C1 segment of cervical spinal cord (tissue), 14 donors: ENCODE measurements at regions not wholly inside any gene's neighbourhood (a gene's known extent, or its start where the extent isn't known, plus 50 kb on each side); places are given as distances from the start of the nearest gene placed in this dataset.
A peak's percentile ranks its signal among the peaks of the same experiment; 100 is the strongest.
"Not testable (repeated sequence)": the region's sequence is repeated elsewhere in the genome, so short reads cannot be mapped to it uniquely, and the experiment has no call there.

Experiments
- DNase-seq, 14 donors: peaks; one replicate each; lab custom pipeline; 2025; lab: John Stamatoyannopoulos, UW

DNA sequence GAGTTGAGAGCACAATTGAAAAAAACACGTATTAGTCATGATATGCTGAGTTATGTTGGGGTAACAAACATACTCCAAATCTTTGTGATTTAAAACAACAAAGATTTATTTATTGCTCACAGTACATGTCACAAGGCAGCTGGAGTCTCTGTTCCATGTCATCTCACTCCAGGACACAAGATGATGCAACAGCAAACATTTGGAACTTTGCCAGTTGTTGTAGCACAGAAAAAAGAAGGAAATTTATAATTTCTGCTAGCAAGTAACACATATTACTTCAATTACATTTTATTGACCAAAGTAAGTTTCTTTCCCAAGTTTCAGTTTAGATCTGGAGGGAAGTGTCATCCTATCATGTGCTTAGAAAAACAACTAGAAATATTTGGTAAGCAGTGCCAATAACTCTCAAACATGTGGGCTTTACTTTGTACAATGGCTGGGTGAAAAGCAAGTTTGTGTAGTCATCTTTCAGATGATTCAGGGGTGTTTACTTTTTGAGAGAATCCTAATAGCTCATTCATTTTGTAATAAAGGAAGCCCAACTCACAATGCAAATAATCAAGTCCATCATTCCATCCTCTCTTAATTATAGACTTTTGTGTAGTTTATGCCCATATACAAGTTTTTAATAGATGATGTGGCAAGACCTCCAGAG, 452.3 kb downstream of the ZIC3 start:
- DNase-seq: no peak

- no peak for DNase-seq
Observed at GRCh38 chrX:138020941-138021340, 455.0 kb downstream of the ZIC3 start.

DNA sequence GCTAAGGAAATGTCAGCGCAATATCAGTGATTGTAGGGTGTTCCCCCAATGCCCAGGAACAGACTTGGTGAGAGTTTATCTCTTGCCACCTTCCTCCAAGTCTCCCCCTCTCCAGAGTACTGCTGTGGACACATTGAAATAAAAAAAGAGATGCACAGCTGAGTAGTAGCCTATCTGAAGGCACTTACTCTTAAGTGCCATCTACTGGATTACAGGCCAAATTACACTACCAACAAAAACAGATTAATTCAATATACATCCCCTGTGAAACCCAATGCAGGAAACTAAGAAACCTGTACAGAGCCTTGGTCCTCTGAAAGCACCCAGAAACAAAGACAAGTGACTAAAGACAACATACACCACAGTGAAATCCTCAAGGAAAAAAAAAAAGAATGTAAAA, 460.3 kb downstream of the ZIC3 start:
- DNase-seq: no peak

GRCh38 chrX:138031715-138032114, 465.8 kb downstream of the ZIC3 start:
- no peak for DNase-seq

GRCh38 chrX:138034136-138034535, 468.2 kb downstream of the ZIC3 start:
- DNase-seq: no peak

- DNase-seq: no peak
Observed at GRCh38 chrX:138037548-138037947, 471.6 kb downstream of the ZIC3 start.

DNA sequence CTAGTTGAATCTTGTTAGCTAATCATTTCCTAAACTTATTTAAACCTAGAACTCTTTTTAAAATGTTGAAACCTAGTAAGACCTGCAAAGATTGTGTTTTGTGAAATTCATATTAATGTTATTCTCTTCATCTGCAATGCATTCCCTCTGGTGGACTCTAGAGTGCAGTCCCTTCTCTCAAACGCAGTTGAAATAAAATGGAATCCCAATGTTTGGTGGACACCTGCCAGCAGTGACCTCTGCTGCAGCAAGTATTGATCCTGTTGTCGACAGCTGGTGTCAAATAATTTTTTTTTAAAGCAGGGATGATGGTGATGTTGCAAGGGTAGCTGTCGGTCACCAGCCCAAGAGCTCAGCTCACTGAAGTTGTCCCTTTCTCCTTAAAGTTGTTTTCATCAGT, 492.0 kb downstream of the ZIC3 start:
- DNase-seq: no peak

GRCh38 chrX:138058931-138059330, 493.0 kb downstream of the ZIC3 start:
- DNase-seq: no peak

DNA sequence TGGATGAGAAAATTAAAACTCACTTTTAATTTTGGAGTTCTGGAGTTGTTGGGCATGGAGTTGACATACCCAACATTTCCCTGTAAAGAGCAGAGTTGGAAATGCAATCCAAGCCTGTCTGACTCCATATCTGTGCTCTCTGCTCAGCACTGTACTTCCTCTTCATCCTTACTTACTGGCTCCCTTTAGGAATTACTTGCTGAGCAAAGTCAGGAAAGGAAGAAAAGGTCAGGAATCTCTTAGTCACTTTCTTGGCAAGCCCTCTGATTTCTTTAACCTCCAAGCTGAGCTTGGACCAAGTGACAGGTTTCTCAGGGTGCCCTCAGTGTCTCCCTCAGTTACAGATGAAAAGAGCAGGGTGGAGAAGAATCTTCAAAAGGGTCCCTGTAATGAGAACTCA, 501.5 kb downstream of the ZIC3 start:
- no peak for DNase-seq

DNA sequence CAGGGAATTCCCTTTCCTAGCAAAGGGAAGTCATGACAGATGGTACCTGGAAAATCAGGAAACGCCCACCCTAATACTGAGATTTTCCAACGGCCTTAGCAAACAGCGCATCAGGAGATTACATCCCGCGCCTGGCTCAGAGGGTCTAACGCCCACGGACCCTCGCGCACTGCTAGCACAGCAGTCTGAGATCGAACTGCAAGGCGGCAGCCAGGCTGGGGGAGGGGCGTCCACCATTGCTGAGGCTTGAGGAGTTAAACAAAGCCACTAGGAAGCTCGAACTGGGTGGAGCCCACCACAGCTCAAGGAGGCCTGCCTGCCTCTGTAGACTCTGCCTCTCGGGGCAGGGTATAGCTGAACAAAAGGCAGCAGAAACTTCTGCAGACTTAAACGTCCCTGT, 507.7 kb downstream of the ZIC3 start:
- DNase-seq: no peak

DNA sequence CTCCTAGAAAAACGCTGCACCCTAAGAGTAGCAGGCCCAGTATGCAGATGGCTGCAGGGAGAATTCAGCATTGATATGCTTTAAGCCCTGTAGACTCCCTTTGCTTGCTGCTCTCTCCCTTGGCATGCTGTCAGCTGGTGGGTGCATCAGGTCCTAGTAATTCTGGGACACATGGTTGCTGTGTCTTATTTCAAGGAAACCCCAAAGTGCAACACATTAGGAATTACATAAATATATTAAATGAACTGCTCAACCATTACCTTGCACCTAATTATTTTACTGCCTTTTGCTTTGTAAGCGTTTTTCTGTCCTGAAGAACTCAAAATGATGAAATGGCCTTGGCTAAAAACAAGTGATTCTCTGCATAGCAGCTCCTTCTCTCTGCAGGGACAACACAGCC, 516.3 kb downstream of the ZIC3 start:
- DNase-seq: no peak

- no peak for DNase-seq
Observed at GRCh38 chrX:138082896-138083295, 517.0 kb downstream of the ZIC3 start.

DNA sequence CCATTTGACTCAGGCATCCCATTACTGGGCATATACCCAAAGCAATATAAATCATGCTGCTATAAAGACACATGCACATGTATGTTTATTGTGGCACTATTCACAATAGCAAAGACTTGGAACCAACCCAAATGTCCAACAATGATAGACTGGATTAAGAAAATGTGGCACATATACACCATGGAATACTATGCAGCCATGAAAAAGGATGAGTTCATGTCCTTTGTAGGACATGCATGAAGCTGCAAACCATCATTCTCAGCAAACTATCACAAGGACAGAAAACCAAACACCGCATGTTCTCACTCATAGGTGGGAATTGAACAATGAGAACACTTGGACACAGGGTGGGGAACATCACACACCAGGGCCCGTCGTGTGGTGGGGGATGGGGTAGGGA, 545.0 kb downstream of the ZIC3 start:
- DNase-seq: not testable (repeated sequence)

GRCh38 chrX:138127314-138127713, 561.4 kb downstream of the ZIC3 start:
- no peak for DNase-seq

GRCh38 chrX:138128027-138128671, 562.2 kb downstream of the ZIC3 start:
- peak in 3 of 14 donors; percentile 1 to 8 (median 3) for DNase-seq

DNA sequence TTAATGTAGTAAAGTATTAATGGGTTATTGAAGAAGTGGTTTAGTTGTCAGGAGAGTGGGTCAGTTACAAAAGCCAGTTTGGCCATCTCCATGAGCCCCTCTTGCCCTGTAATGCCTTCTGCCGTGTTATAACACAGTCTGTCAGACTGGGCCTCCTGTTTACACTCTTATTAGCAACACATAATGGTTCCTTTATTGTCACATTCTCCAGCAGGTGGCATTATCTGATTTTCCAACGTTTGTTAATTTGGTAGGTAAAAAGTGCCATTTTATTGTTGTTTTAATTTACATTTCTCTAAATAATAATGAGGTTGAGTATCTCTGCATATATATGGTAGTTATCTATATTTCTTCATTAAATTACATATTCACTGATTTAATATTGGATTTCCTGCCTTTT, 560.8 kb downstream of the FGF13 start:
- no peak for DNase-seq

DNA sequence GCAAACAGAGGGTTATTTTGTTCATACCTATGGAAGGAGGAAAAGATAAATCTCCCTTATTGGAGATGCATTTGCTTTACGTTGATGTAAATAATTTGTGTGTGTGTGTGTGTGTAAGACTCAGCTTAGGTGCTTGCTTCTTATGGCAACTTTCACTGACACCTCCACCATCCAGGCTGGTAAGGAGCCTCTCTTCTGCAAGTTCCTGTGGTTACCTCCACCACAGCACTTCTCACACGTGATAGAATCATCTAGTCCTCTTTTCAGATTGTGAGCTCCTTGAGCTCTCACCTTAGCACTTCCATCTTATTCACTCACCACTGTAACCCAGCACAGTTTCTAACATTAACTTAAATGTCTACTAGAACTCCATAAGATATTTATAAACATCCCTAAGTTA, 553.7 kb downstream of the FGF13 start:
- no peak for DNase-seq

DNA sequence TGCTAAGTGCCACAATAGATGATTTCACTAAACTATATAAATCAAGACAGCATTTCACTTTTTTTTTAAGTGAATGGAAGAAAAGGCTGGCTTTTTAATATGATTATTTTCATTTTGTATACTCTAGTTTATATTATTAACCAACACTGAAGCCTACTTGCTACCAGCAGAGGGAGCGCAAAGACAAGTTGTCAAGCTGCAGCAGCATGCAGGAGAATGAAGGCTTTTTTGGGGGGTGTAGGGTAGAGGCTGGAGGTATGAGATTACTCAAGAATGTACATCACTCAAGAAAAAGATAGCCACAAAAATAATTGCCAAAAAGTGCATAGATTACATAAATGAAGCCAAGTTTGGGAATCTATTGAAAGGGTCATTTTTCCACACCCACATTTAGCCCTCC, 519.5 kb downstream of the FGF13 start:
- DNase-seq: no peak

DNA sequence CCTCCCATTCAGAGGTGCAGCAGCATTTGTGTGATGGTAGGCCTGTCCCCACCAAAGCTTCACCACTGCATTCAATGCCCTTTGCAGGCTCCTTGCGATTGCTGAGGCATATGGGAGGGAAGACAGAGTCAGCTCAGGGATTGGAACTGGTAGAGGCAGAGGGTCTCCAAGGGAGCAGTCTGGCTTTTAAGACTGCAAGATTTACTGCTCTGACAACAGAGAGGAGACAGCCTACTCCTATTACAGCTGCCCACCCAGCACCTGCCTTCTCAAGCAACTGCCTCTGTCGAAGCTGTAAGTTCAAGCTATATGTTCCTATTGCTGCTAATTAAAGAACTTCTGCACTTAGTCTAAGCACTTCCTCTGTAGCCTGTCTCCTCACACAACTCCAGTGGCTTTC, 481.8 kb downstream of the FGF13 start:
- no peak for DNase-seq

GRCh38 chrX:138240266-138240665, 471.3 kb downstream of the FGF13 start:
- DNase-seq: no peak

DNA sequence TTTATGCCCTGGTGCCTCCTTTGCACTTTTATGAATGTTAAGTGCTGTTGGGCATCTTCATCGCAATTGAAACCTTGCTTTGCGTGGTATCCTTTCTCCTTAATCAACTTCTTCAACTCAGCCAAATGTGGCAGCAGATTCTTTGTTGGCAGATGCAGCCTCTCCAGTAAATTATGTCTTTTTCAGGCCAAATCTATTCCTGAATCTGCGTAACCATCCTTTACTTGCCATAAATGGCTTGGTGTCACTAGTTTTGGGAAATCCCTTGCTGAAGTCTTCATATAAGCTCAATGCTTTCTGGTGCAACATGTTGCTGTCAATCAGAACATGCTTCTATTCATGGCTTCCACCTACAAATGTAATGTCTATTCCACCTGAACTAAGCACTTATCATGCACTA, 457.5 kb downstream of the FGF13 start:
- DNase-seq: no peak

DNA sequence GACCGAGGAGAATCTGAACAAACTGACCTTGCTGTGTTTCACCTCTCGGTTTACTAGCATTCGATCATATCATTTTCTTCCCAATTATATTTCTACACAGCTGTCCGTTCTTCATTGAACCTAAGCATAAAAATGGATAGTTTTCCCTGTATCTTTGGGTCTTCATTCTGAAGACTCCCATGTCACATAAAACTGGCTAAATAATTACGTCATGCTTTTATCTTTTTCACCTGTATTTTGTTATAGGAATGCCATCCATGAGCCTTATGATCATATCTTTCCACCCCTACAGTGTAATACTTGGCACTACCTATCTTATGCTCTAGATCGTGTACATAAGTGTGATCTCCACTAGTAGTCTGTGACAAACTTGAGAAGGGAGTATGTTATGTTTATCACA, 456.1 kb downstream of the FGF13 start:
- no peak for DNase-seq

- DNase-seq: not testable (repeated sequence)
Observed at GRCh38 chrX:138264095-138264494, 447.4 kb downstream of the FGF13 start.

DNA sequence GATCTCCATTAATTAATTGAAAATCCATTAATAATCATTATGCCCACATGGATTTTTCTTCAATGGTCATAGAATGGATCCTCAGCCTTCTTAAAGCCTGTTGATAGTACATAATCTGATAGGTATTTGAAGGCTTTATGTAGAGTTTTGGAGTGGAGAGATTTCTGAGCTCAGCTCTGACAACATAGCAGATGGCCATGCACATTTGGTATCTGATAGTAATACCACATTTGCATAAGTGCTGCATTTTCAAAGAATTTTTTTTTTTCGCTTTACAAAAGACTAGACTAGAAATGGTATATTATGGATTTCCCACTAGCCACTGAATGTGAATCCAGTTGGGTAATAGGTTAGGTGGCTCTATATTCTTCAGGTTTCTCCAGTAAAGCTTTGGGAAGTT, 440.6 kb downstream of the FGF13 start:
- no peak for DNase-seq
